ENCODE measurements at regions not wholly inside any gene's neighbourhood (a gene's known extent, or its start where the extent isn't known, plus 50 kb on each side); places are given as distances from the start of the nearest gene placed in this dataset.
A peak's percentile ranks its signal among the peaks of the same experiment; 100 is the strongest.

- no peak for DNase-seq (ENCODE audit: low spot score)
These were observed 187.7 kb upstream of the C1orf174 start for GRCh38 chr1:4087530-4088420.

- no peak for DNase-seq (ENCODE audit: low spot score)
These were observed 188.6 kb upstream of the C1orf174 start for GRCh38 chr1:4088676-4089075.

- DNase-seq (ENCODE audit: low spot score) = no peak
These were observed 189.5 kb upstream of the C1orf174 start for GRCh38 chr1:4089421-4090175.

- no peak for DNase-seq (ENCODE audit: low spot score)
These were observed 190.5 kb upstream of the C1orf174 start for GRCh38 chr1:4090556-4090955.

GRCh38 chr1:4090976-4091660 lies 191.0 kb upstream of the C1orf174 start:
- no peak for DNase-seq (ENCODE audit: low spot score)

- no peak for DNase-seq (ENCODE audit: low spot score)
These were observed 191.9 kb upstream of the C1orf174 start for GRCh38 chr1:4091996-4092395.

- DNase-seq (ENCODE audit: low spot score) = no peak
These were observed 193.9 kb upstream of the C1orf174 start for GRCh38 chr1:4093856-4094565.

GRCh38 chr1:4095433-4095971 lies 195.4 kb upstream of the C1orf174 start:
- DNase-seq (ENCODE audit: low spot score) = no peak

- DNase-seq (ENCODE audit: low spot score) = peak; percentile 24
These were observed 201.5 kb upstream of the C1orf174 start for GRCh38 chr1:4101459-4102161.

GRCh38 chr1:4105300-4105880 lies 205.3 kb upstream of the C1orf174 start:
- no peak for DNase-seq (ENCODE audit: low spot score)

- DNase-seq (ENCODE audit: low spot score) = no peak
These were observed 206.7 kb upstream of the C1orf174 start for GRCh38 chr1:4106731-4107130.

GRCh38 chr1:4107291-4107690 lies 207.2 kb upstream of the C1orf174 start:
- DNase-seq (ENCODE audit: low spot score) = no peak

GRCh38 chr1:4108331-4108730 lies 208.3 kb upstream of the C1orf174 start:
- no peak for DNase-seq (ENCODE audit: low spot score)

GRCh38 chr1:4108758-4109627 lies 208.9 kb upstream of the C1orf174 start:
- no peak for DNase-seq (ENCODE audit: low spot score)

- DNase-seq (ENCODE audit: low spot score) = no peak
These were observed 209.5 kb upstream of the C1orf174 start for GRCh38 chr1:4109628-4109940.

GRCh38 chr1:4110888-4111287 lies 210.8 kb upstream of the C1orf174 start:
- no peak for DNase-seq (ENCODE audit: low spot score)

GRCh38 chr1:4113897-4114296 lies 213.8 kb upstream of the C1orf174 start:
- no peak for DNase-seq (ENCODE audit: low spot score)

- DNase-seq (ENCODE audit: low spot score) = no peak
These were observed 215.3 kb upstream of the C1orf174 start for GRCh38 chr1:4115191-4115900.

GRCh38 chr1:4117196-4117595 lies 217.1 kb upstream of the C1orf174 start:
- no peak for DNase-seq (ENCODE audit: low spot score)
